GM19025 (cell line): ENCODE measurements at regions not wholly inside any gene's neighbourhood (a gene's known extent, or its start where the extent isn't known, plus 50 kb on each side); places are given as distances from the start of the nearest gene placed in this dataset.

Experiments used
- ATAC-seq: cut with Tn5 transposase; IDR thresholded peaks from one replicate; pipeline ENCODE4 v1.9.1; 2021; ENCODE audit warnings: mild to moderate bottlenecking, low read depth, moderate library complexity; ENCODE audit not compliant: unreplicated experiment

DNA sequence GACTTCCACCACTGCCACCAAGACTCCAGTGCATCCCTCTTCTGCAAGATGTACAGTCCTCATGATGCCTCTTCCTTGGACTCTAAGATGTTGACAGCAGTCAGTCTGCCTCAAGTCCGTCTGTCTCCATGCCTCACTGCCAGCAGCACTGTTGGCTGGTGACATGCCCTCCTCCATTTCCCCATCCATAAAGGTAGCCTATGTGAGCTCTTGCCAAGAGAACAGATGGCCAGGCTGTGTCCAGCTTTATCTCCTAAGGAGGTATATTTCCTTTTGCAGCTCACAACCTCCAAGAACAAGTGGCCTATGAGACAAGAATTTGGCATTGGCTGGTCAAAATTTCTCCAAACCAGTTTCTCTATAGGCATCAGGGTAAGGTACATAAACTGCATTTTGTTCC, 149.3 kb upstream of the HNRNPA3 start:
- no peak for ATAC-seq

DNA sequence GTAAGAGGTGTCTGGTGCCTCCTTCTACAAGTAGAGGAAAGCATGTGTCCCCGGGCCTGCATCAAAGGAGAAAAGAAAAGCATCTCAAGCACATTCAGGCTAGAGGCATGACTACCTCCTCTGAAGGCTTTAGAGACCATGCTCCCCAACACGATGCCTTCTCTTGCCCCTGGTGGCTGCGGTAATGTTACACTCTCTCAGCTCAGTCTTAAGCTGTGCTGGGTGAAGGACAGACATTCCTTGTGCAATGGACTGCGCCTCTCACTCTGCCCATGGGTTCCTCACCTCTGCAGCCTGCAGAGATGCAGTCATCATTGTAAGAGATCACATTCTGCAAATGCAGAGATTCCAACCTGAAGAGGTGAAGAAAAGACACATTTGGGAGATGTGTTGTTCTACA, 148.2 kb upstream of the HNRNPA3 start:
- ATAC-seq: no peak

GRCh38 chr2:177068967-177069366, 143.6 kb upstream of the HNRNPA3 start:
- ATAC-seq: no peak

GRCh38 chr2:177072090-177072489, 140.5 kb upstream of the HNRNPA3 start:
- no peak for ATAC-seq

GRCh38 chr2:177073611-177074010, 139.0 kb upstream of the HNRNPA3 start:
- no peak for ATAC-seq

DNA sequence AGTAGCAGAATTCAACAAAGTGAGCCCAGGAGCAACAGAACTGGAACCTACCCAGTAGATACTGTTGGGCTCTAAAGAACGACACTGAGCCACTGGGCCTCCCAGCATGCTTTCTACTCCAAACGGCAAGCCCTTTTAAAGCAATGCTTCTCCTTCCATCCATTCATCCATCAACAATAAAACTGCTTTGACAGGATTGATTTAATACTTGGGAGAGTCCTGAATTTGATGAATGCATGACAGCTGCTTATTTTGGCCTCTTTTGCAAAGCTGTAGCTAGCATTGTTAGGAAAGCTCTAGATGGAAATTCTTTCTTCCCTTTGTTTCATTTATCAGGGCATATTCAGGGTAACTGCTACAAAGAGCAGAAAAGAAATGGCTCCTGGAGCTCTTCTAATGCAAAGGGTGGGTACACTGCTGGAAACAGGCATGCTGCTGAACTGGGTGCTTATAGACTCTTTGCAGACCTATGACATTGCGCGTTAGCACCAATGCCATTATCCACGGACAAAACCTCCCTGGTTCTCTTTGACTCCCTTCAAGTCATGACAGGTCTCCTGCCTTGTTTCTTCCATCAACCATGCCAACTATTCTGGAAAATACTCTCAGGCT, 138.4 kb upstream of the HNRNPA3 start:
- no peak for ATAC-seq

DNA sequence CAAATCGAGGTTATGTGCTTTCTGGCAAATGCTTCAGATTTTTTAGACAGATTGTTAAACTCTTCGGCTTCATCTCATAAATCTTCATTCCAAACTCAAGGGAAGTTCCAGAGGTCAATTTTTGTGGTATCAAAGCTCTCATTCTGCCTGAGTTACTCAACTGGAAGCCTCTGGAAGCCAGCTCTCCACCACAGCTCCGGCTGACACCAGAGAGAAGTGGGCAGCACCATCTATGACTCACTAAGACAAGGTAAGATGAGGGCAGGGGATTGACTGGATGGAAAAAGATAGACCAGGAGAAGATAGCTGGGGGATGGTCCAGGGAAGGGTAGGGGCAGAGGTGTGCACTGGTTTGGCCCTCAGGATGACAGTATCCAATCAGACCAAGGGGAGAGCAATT, 137.3 kb upstream of the HNRNPA3 start:
- ATAC-seq: no peak

DNA sequence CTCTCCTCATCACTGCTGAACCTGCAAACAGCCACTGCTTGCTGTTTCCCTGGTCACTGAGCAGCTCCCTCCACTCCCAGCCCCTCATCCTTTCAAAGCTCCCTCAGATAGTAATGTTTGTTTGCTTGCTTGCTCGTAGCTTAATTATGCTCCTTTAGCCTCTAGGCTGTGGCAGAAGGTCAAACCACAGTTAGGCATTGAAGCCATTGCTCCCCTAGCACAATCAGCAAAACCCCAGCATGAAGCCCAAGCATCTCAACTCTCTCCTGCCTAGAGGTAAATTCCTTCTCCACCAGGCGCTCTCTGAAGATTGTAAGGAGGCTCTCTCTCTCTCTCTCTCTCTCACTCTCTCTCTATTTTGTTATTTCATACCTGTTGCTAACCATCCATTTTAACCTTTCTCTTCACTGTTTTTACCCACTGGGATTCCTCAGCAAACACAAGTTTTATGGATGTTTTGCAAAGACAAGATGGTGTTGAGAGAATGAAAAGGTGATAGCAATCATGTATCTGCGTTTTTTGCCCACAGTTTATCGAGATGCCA, 135.9 kb upstream of the HNRNPA3 start:
- ATAC-seq: no peak

DNA sequence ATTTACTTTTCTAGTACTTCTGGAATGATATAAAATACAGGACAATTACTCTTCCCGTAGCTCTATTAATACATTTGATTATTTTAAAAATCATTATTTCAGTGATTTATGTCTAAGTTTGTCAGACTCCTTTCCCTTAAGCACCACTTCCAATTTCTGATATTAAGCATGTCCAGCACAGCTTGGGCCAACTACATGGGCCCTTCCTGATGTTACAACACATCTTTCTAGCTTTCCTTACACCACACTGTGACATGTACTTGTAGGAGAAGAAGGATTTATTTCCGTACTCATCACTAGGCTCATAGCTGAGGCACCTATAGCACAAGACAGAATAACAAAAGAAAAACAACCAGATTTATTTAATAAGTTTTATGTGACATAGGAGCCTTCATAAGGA, 134.8 kb upstream of the HNRNPA3 start:
- no peak for ATAC-seq

- ATAC-seq: no peak
These were observed 134.2 kb upstream of the HNRNPA3 start for GRCh38 chr2:177078416-177078815.

GRCh38 chr2:177078855-177079254, 133.7 kb upstream of the HNRNPA3 start:
- no peak for ATAC-seq

DNA sequence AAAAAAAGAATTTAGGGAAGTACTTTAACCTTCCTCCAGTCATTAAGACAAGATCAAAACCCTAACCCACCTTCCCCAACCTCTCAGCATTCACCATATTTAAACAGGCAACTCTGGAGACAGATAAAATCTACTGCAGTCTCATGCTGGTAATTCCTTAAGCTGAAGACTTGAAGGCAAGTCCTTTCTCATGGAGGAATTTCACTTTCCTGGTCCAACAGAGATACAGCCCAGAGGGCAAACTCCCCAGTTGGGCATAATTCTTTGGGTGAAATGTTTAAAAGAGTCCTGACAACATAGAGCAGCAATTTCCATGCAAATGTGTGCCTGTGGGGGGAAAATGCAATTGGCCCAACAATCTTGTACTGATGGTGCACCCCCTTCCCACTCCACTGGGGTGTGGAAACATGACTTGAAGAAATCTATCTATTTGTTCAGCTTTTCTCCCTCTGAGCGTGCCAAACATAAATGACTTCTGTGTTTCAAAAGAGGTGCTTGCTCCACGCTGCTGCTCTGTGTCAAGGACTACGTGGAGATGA, 131.8 kb upstream of the HNRNPA3 start:
- ATAC-seq: no peak

- ATAC-seq: no peak
These were observed 128.0 kb upstream of the HNRNPA3 start for GRCh38 chr2:177084607-177085006.

DNA sequence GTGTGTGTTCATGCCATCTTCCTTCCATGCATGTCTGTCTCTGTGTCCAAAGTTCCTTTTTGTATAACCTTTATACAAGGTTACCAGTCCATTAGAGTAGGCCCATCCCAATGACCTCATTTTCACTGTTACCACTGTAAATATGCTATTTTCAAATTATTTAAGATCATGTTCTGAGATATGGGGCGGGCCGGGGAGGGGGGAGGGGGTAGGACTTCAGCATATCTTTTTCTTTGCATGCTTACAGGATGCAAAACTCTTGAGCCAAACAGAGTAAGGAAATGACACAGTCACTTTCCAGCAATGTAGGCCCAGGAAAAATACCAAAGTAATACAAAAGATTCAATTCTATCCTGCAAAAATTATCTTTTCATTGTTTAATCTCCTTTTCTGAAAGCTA, 124.1 kb upstream of the HNRNPA3 start:
- no peak for ATAC-seq

- no peak for ATAC-seq
These were observed 121.6 kb upstream of the HNRNPA3 start for GRCh38 chr2:177090967-177091366.

DNA sequence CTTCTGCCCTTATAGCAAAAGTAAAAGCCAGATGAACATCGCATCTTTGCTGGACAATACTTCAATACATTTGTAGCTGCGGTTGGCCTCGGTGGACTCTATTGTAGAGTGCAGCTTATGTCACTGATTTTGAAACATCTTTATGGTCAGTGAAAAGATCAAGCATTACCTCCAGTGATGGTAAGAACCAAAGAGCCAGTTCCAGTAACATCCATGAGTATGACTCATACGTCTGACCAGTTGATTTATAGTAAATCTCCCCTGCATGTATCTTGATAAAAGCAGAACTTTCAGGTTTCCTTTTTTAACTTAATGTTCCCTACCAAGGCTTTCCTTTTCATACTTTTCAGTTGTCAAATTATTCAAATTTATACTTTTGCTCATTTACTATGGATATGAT, 119.2 kb upstream of the HNRNPA3 start:
- no peak for ATAC-seq

DNA sequence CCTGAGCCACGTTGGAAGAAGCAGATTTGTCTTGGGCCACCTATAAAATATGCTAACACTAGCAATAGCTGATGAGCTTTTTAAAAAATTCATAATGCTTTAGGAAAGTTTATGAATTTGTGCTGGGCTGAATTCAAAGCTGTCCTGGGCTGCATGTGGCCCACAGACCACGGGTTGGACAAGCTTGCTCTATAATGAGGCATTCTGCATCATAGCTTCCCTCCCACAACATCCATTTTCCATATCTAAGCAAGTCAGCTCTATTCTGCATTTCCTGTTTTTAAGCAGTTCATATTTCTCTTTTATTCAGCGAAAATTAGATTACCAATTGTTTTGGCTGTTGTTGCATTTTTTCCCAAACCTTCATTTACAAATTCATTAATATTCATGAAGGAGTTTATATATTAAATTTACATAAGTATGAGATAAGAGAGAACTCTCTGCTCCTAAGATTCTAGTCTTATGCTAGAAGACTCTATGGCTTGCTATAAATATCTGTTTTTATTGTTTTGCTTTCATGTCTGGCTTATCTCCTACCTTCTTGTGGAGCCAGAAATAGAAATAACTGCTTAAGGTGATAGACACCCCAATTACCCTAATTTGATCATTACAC, 114.5 kb upstream of the HNRNPA3 start:
- ATAC-seq: no peak

- no peak for ATAC-seq
These were observed 110.7 kb upstream of the HNRNPA3 start for GRCh38 chr2:177101930-177102329.

DNA sequence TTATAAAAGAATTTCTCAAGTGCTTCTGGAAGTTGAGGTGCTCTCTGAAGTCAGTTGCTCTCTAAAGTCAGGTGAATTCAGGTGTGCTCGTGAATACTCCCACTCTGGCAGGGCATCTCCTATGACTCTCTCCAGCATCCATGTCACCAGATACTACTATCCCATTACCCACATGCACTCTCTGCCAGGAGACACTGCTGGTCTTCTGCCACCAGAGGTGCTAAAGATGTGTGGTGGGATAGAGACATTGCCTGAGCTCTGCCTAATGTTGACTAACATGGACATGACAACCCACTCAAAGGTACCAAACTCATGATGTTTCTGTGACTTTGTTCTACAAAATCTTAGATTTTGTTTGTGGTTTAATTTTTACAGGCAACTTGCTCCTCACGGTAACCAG, 106.4 kb upstream of the HNRNPA3 start:
- no peak for ATAC-seq

- ATAC-seq: no peak
These were observed 103.7 kb upstream of the HNRNPA3 start for GRCh38 chr2:177108890-177109289.

GRCh38 chr2:177114712-177115111, 97.9 kb upstream of the HNRNPA3 start:
- no peak for ATAC-seq

DNA sequence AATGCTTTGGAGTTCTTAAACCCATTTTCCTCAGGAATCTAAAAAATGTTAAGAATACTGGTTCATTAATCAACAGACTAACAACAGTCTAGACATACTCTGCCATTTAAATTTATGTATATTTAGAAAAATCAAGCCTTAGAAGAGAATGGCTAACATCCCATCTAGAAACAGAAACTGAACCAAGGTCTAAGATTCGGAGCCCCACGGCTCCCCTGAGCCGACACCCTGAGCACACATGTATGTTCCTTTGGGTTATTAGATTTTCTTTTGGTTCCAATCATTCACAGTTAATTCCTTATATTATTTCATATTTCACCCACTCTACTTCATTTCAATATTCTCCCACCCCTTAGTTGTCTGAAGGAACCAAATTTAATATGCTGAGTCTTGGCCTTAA, 94.8 kb upstream of the HNRNPA3 start:
- ATAC-seq: no peak
